Osteocyte (in vitro differentiated cells): ENCODE measurements at regions not wholly inside any gene's neighbourhood (a gene's known extent, or its start where the extent isn't known, plus 50 kb on each side); places are given as distances from the start of the nearest gene placed in this dataset.

Source experiments
- DNase-seq: peaks from one replicate; pipeline ENCODE4 v3.0.0; 2021; ENCODE audit warnings: mixed read lengths; ENCODE audit not compliant: unreplicated experiment; ENCODE audit errors: extremely low spot score
- H3K27ac Mint-ChIP-seq: one replicate; pipeline ENCODE4 v1.8.0; 2021; ENCODE audit warnings: mild to moderate bottlenecking, mixed read lengths; ENCODE audit not compliant: unreplicated experiment
- H3K27me3 Mint-ChIP-seq: one replicate; pipeline ENCODE4 v1.8.0; 2021; ENCODE audit warnings: mixed read lengths; ENCODE audit not compliant: unreplicated experiment
- H3K36me3 Mint-ChIP-seq: one replicate; pipeline ENCODE4 v1.8.0; 2021; ENCODE audit warnings: mixed read lengths; ENCODE audit not compliant: unreplicated experiment
- H3K4me1 Mint-ChIP-seq: one replicate; pipeline ENCODE4 v1.8.0; 2021; ENCODE audit warnings: mixed read lengths; ENCODE audit not compliant: unreplicated experiment
- H3K4me3 Mint-ChIP-seq: one replicate; pipeline ENCODE4 v1.8.0; 2021; ENCODE audit warnings: mild to moderate bottlenecking, moderate library complexity, mixed read lengths; ENCODE audit not compliant: unreplicated experiment
- H3K9me3 Mint-ChIP-seq: one replicate; pipeline ENCODE4 v1.8.0; 2021; ENCODE audit warnings: mixed read lengths; ENCODE audit not compliant: unreplicated experiment
- CTCF ChIP-seq: fragments of 200-600 bp; sonication (generic); IDR thresholded peaks from 2 replicates; pipeline ENCODE4 v1.5.0; 2021; ENCODE audit warnings: antibody characterized with exemption, mild to moderate bottlenecking, moderate library complexity

GRCh38 chr9:81370650-81371049, 318.7 kb downstream of the TLE1 start:
- Mint-ChIP-seq H3K4me1 (no peaks in the 10 kb centered on the region), H3K36me3 (peaks cover 4% of the 10 kb centered on the region)
- DNase-seq: no peak

DNA sequence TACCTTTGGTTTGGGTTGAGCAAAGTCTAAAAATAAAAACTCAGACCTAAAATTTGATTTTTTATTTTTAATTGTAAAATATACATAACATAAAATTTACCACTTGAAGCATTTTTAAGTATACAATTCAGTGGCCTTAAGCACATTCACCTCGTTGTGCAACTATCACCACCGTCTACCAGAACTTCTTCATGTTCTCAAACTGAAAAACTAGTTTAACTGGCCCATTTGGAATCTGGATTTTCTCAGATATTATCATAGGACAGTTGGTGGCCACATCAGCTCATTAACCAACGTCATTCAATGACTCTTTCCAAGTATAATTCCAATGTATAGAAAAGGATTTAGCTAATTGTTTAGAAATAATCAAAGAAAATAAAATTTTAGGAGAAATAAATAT, 319.3 kb downstream of the TLE1 start:
- Mint-ChIP-seq H3K4me3 (no peak overlapping the region), H3K27ac (no peak overlapping the region), H3K27me3 (no peaks in the 10 kb centered on the region), H3K4me1 (no peaks in the 10 kb centered on the region), H3K36me3 (peaks cover 4% of the 10 kb centered on the region), H3K9me3 (peaks cover 18% of the 10 kb centered on the region)
- DNase-seq: no peak
- no peak for TF ChIP-seq CTCF

More at GRCh38 chr9:81370650-81371049, 318.7 kb downstream of the TLE1 start:
- H3K4me3 Mint-ChIP-seq: no peak overlapping the region
- TF ChIP-seq CTCF: no peak
- no peak overlapping the region for H3K27ac Mint-ChIP-seq
- H3K27me3 Mint-ChIP-seq: no peaks in the 10 kb centered on the region
- peaks cover 14% of the 10 kb centered on the region for H3K9me3 Mint-ChIP-seq

- Mint-ChIP-seq H3K36me3 (peaks cover 7% of the 10 kb centered on the region), H3K27me3 (no peaks in the 10 kb centered on the region), H3K9me3 (peaks cover 28% of the 10 kb centered on the region), H3K4me3 (no peak overlapping the region), H3K27ac (no peak overlapping the region), H3K4me1 (no peaks in the 10 kb centered on the region)
- DNase-seq: no peak
- no peak for TF ChIP-seq CTCF
Observed at GRCh38 chr9:81369121-81369520, 320.2 kb downstream of the TLE1 start.

- H3K27ac Mint-ChIP-seq: no peak overlapping the region
- DNase-seq: no peak
Observed at GRCh38 chr9:81363916-81364480, 325.3 kb downstream of the TLE1 start.

GRCh38 chr9:81361296-81361695, 328.1 kb downstream of the TLE1 start:
- H3K27ac Mint-ChIP-seq: no peak overlapping the region
- TF ChIP-seq CTCF: no peak
- no peak for DNase-seq
- H3K36me3 Mint-ChIP-seq: peaks cover 6% of the 10 kb centered on the region
- H3K4me1 Mint-ChIP-seq: no peaks in the 10 kb centered on the region
- no peaks in the 10 kb centered on the region for H3K27me3 Mint-ChIP-seq
- no peak overlapping the region for H3K4me3 Mint-ChIP-seq
- H3K9me3 Mint-ChIP-seq: peaks cover 26% of the 10 kb centered on the region

More at GRCh38 chr9:81363916-81364480, 325.3 kb downstream of the TLE1 start:
- H3K36me3 Mint-ChIP-seq: peaks cover 7% of the 10 kb centered on the region
- TF ChIP-seq CTCF: no peak
- no peaks in the 10 kb centered on the region for H3K4me1 Mint-ChIP-seq
- H3K27me3 Mint-ChIP-seq: no peaks in the 10 kb centered on the region
- H3K9me3 Mint-ChIP-seq: peaks cover 29% of the 10 kb centered on the region
- H3K4me3 Mint-ChIP-seq: no peak overlapping the region
